Lower lobe of right lung (tissue), 2 donors: ENCODE measurements at regions not wholly inside any gene's neighbourhood (a gene's known extent, or its start where the extent isn't known, plus 50 kb on each side); places are given as distances from the start of the nearest gene placed in this dataset.

Experiments
- ATAC-seq, 2 donors: fragments of 200-7000 bp; cut with Tn5 transposase; one replicate each; pipeline ENCODE4 v1.9.1; 2020 to 2022; ENCODE audit warnings: mild to moderate bottlenecking in 2 of 2, moderate library complexity in 2 of 2
- DNase-seq: peaks from one replicate; pipeline ENCODE4 v3.0.0-alpha.2; 2020
- H3K27ac ChIP-seq: fragments of 200-600 bp; one replicate; pipeline ENCODE4 v1.8.0; 2022
- H3K27me3 ChIP-seq: fragments of 200-600 bp; one replicate; pipeline ENCODE4 v1.8.0; 2022; ENCODE audit warnings: low read depth
- H3K36me3 ChIP-seq: fragments of 200-600 bp; one replicate; pipeline ENCODE4 v1.8.0; 2022; ENCODE audit warnings: mild to moderate bottlenecking
- H3K4me1 ChIP-seq: fragments of 200-600 bp; one replicate; pipeline ENCODE4 v1.8.0; 2022
- H3K4me3 ChIP-seq: fragments of 200-600 bp; one replicate; pipeline ENCODE4 v1.8.0; 2022; ENCODE audit warnings: mild to moderate bottlenecking
- H3K9me3 ChIP-seq: fragments of 200-600 bp; one replicate; pipeline ENCODE4 v1.8.0; 2022
- CTCF ChIP-seq: fragments of 200-600 bp; IDR thresholded peaks from one replicate; pipeline ENCODE4 v1.8.0; 2022; ENCODE audit warnings: antibody characterized with exemption, mild to moderate bottlenecking
- intact Hi-C: fragments of 100-400 bp; cut with DNase I; formaldehyde crosslinking; loops from one replicate; pipeline ENCODE4 v1.11.0; 2022
- donor health status: DM: no; HTN: yes; CAD: no; lungs with severe emphysema.

GRCh38 chr5:145324101-145324500 is 511.0 kb downstream of the PRELID2 start:
- Histone ChIP-seq H3K27me3 (no peaks in the 10 kb centered on the region), H3K4me1 (no peaks in the 10 kb centered on the region), H3K9me3 (peaks cover 5% of the 10 kb centered on the region), H3K36me3 (no peaks in the 10 kb centered on the region), H3K27ac (no peak overlapping the region), H3K4me3 (no peak overlapping the region)
- DNase-seq (no peak), ATAC-seq (no peak)
- TF ChIP-seq CTCF = no peak
- intact Hi-C loops = no loop called here

- H3K4me1 ChIP-seq = no peaks in the 10 kb centered on the region
- no peak for ATAC-seq
- H3K27ac ChIP-seq = no peak overlapping the region
- TF ChIP-seq CTCF = no peak
- no peak for DNase-seq
- intact Hi-C loops = no loop called here
- H3K27me3 ChIP-seq = no peaks in the 10 kb centered on the region
- no peaks in the 10 kb centered on the region for H3K36me3 ChIP-seq
- no peaks in the 10 kb centered on the region for H3K9me3 ChIP-seq
- no peak overlapping the region for H3K4me3 ChIP-seq
Measured at GRCh38 chr5:145316282-145316681, 518.9 kb downstream of the PRELID2 start.

GRCh38 chr5:145307866-145308382 is 527.2 kb downstream of the PRELID2 start:
- Histone ChIP-seq H3K9me3 (no peaks in the 10 kb centered on the region), H3K27me3 (no peaks in the 10 kb centered on the region), H3K27ac (no peak overlapping the region), H3K4me1 (no peaks in the 10 kb centered on the region), H3K36me3 (no peaks in the 10 kb centered on the region), H3K4me3 (no peak overlapping the region)
- ATAC-seq (no peak), DNase-seq (no peak)
- TF ChIP-seq CTCF = no peak
- intact Hi-C loops = no loop called here

- no peak overlapping the region for H3K27ac ChIP-seq
- no peak for DNase-seq
Measured at GRCh38 chr5:145295236-145295835, 539.8 kb downstream of the PRELID2 start.

GRCh38 chr5:145294331-145294730 is 540.8 kb downstream of the PRELID2 start:
- Histone ChIP-seq H3K4me3 (no peak overlapping the region), H3K36me3 (no peaks in the 10 kb centered on the region), H3K27ac (no peak overlapping the region), H3K4me1 (no peaks in the 10 kb centered on the region), H3K27me3 (no peaks in the 10 kb centered on the region), H3K9me3 (no peaks in the 10 kb centered on the region)
- TF ChIP-seq CTCF = no peak
- ATAC-seq (no peak), DNase-seq (no peak)
- intact Hi-C loops = no loop called here

More at GRCh38 chr5:145295236-145295835, 539.8 kb downstream of the PRELID2 start:
- intact Hi-C loops = no loop called here
- no peak for ATAC-seq
- H3K4me1 ChIP-seq = no peaks in the 10 kb centered on the region
- no peak overlapping the region for H3K4me3 ChIP-seq
- H3K9me3 ChIP-seq = no peaks in the 10 kb centered on the region
- H3K36me3 ChIP-seq = no peaks in the 10 kb centered on the region
- no peaks in the 10 kb centered on the region for H3K27me3 ChIP-seq
- TF ChIP-seq CTCF = no peak
